ENCODE measurements at regions not wholly inside any gene's neighbourhood (a gene's known extent, or its start where the extent isn't known, plus 50 kb on each side); places are given as distances from the start of the nearest gene placed in this dataset.

DNA sequence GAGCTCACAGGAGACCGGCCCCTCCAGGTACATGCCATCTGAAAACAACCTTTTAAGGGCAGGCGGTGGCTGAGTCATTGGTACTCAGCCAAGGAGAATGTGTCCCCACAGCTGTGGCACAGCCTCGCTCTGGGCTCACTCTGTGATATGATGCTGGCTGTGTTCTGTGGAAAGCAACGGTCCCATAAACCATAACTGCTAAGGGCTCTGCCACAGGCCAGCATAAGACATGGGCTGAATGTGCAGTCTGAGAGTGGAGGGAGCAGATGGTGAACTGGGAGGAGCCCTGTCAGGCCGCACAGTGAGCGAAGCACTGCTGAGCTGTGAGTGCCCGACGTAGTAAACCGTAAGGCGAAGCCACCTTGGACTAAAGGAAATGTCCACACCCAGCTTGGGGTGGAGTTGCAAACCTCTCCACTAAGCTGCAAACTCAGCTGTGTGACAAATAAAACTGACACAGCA lies 375.8 kb downstream of the THBS2 start:
- no peaks in the 10 kb centered on the region for H4K20me1 ChIP-seq (ENCODE audit: insufficient read depth, low read length)
- TF ChIP-seq, protein P1, sequence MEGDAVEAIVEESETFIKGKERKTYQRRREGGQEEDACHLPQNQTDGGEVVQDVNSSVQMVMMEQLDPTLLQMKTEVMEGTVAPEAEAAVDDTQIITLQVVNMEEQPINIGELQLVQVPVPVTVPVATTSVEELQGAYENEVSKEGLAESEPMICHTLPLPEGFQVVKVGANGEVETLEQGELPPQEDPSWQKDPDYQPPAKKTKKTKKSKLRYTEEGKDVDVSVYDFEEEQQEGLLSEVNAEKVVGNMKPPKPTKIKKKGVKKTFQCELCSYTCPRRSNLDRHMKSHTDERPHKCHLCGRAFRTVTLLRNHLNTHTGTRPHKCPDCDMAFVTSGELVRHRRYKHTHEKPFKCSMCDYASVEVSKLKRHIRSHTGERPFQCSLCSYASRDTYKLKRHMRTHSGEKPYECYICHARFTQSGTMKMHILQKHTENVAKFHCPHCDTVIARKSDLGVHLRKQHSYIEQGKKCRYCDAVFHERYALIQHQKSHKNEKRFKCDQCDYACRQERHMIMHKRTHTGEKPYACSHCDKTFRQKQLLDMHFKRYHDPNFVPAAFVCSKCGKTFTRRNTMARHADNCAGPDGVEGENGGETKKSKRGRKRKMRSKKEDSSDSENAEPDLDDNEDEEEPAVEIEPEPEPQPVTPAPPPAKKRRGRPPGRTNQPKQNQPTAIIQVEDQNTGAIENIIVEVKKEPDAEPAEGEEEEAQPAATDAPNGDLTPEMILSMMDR (IDR thresholded peaks at IDR 0.05; ENCODE audit: borderline replicate concordance, extremely low read depth, low read length, poor library complexity, severe bottlenecking), result no peak
- no peak for TF ChIP-seq EZH2 (IDR thresholded peaks at IDR 0.05; ENCODE audit: borderline replicate concordance, low read depth, low read length, severe bottlenecking)
- H3K4me2 ChIP-seq (ENCODE audit: insufficient read depth, low read length), result no peak overlapping the region
- no peak overlapping the region for H2AFZ ChIP-seq (ENCODE audit: low read depth, low read length)
- H3K27me3 ChIP-seq (ENCODE audit: insufficient read depth, low read length, poor library complexity), result no peaks in the 10 kb centered on the region
- ATAC-seq (ENCODE audit: insufficient read depth, low read depth) (no peak), DNase-seq (no peak)
- no peaks in the 10 kb centered on the region for H3K9me3 ChIP-seq (ENCODE audit: insufficient read depth, low read length, severe bottlenecking)
- H3K36me3 ChIP-seq (ENCODE audit: insufficient read depth, low read length), result no peaks in the 10 kb centered on the region
- H3K27ac ChIP-seq (ENCODE audit: low read length), result no peak overlapping the region
- no peaks in the 10 kb centered on the region for H3K79me2 ChIP-seq (ENCODE audit: insufficient read depth, low read length)
- H3K4me3 ChIP-seq (ENCODE audit: low read depth in 1 of 2, low read length in 2 of 2), result no peak overlapping the region
- no peak overlapping the region for H3K9ac ChIP-seq (ENCODE audit: low read depth, low read length)
- no peaks in the 10 kb centered on the region for H3K4me1 ChIP-seq (ENCODE audit: insufficient read depth, low read length)

DNA sequence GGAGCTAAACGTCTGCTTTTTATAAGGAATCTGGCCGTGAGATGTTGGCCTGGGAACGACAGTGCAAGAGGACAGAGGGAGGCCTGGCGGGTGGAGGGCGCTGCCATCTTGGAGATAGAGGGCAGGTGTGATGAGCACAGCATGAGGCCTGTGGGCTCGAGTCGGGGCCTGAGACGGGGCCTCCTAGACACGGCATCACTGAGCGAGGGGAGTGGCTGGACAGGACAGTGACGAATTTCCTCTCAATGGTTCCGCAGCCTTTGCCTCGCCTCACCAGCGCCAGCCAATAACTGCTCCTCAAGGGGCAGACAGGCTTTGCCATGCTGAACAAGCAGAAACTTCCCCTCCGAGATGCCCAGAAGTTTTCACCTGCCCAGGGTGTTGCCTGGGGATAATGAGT lies 376.7 kb downstream of the THBS2 start:
- DNase-seq, result no peak

GRCh38 chr6:168875811-168876576 lies 377.7 kb downstream of the THBS2 start:
- ATAC-seq (ENCODE audit: insufficient read depth, low read depth), result no peak
- H3K27me3 ChIP-seq (ENCODE audit: insufficient read depth, low read length, poor library complexity), result no peaks in the 10 kb centered on the region
- no peak for DNase-seq

More for the DNA sequence above, 376.7 kb downstream of the THBS2 start:
- ATAC-seq (ENCODE audit: insufficient read depth, low read depth), result no peak
- Histone ChIP-seq H3K4me3 (ENCODE audit: low read depth in 1 of 2, low read length in 2 of 2) (no peak overlapping the region), H3K27me3 (ENCODE audit: insufficient read depth, low read length, poor library complexity) (no peaks in the 10 kb centered on the region), H3K4me2 (ENCODE audit: insufficient read depth, low read length) (no peak overlapping the region), H3K9me3 (ENCODE audit: insufficient read depth, low read length, severe bottlenecking) (no peaks in the 10 kb centered on the region), H3K4me1 (ENCODE audit: insufficient read depth, low read length) (no peaks in the 10 kb centered on the region), H3K36me3 (ENCODE audit: insufficient read depth, low read length) (no peaks in the 10 kb centered on the region), H3K79me2 (ENCODE audit: insufficient read depth, low read length) (no peaks in the 10 kb centered on the region), H3K9ac (ENCODE audit: low read depth, low read length) (no peak overlapping the region), H2AFZ (ENCODE audit: low read depth, low read length) (no peak overlapping the region), H4K20me1 (ENCODE audit: insufficient read depth, low read length) (no peaks in the 10 kb centered on the region), H3K27ac (ENCODE audit: low read length) (no peak overlapping the region)
- TF ChIP-seq, protein P1 (IDR thresholded peaks at IDR 0.05; ENCODE audit: borderline replicate concordance, extremely low read depth, low read length, poor library complexity, severe bottlenecking), result no peak
- no peak for TF ChIP-seq EZH2 (IDR thresholded peaks at IDR 0.05; ENCODE audit: borderline replicate concordance, low read depth, low read length, severe bottlenecking)

More at GRCh38 chr6:168875811-168876576, 377.7 kb downstream of the THBS2 start:
- Histone ChIP-seq H3K36me3 (ENCODE audit: insufficient read depth, low read length) (no peaks in the 10 kb centered on the region), H3K4me2 (ENCODE audit: insufficient read depth, low read length) (no peak overlapping the region), H3K9me3 (ENCODE audit: insufficient read depth, low read length, severe bottlenecking) (no peaks in the 10 kb centered on the region), H3K4me1 (ENCODE audit: insufficient read depth, low read length) (no peaks in the 10 kb centered on the region), H4K20me1 (ENCODE audit: insufficient read depth, low read length) (no peaks in the 10 kb centered on the region), H3K9ac (ENCODE audit: low read depth, low read length) (no peak overlapping the region), H3K79me2 (ENCODE audit: insufficient read depth, low read length) (no peaks in the 10 kb centered on the region), H3K27ac (ENCODE audit: low read length) (no peak overlapping the region), H3K4me3 (ENCODE audit: low read depth in 1 of 2, low read length in 2 of 2) (no peak overlapping the region), H2AFZ (ENCODE audit: low read depth, low read length) (no peak overlapping the region)
- no peak for TF ChIP-seq EZH2 (IDR thresholded peaks at IDR 0.05; ENCODE audit: borderline replicate concordance, low read depth, low read length, severe bottlenecking)
- TF ChIP-seq, protein P1 (IDR thresholded peaks at IDR 0.05; ENCODE audit: borderline replicate concordance, extremely low read depth, low read length, poor library complexity, severe bottlenecking), result no peak
